Myocyte (in vitro differentiated cells): ENCODE measurements at regions not wholly inside any gene's neighbourhood (a gene's known extent, or its start where the extent isn't known, plus 50 kb on each side); places are given as distances from the start of the nearest gene placed in this dataset.
"Not testable (repeated sequence)": the region's sequence is repeated elsewhere in the genome, so short reads cannot be mapped to it uniquely, and the experiment has no call there.

Experiments
- DNase-seq: peaks from one replicate; pipeline ENCODE4 v3.0.0-alpha.2; 2012; ENCODE audit warnings: low read depth

DNA sequence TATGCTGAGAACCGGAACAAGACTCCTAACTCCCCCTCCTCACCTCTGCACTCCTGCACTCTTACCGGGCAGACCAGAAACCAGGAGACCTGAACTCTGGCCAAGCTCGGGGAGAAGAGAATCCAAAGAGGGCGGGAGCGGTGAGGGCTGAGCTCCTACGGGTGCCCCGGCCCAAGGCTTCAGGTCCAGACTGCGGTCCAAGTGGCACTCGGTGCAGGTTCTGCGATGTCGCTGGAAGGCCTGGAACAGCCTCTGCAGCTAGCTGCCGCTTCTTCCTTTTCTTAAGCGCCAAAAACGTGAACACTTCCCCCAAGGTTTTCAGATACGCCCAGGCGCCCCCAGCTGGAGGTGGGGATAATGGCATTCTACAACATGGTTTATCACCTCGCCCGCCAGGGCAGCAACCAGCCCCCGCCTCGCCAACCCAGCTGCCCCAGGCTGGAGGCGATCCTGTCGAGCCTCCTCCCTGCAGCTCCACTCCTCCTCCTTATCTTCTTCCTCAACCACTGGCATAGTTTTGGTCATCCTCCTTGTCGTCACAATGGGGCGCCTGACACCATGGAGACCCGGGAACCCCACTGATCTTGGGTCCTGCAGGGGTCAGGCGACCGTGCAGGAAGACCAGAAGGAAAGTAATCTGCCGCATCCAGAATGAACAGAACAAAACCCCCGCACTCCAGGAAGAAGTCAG, 1735.9 kb downstream of the TP53TG3F start:
- DNase-seq, result no peak

DNA sequence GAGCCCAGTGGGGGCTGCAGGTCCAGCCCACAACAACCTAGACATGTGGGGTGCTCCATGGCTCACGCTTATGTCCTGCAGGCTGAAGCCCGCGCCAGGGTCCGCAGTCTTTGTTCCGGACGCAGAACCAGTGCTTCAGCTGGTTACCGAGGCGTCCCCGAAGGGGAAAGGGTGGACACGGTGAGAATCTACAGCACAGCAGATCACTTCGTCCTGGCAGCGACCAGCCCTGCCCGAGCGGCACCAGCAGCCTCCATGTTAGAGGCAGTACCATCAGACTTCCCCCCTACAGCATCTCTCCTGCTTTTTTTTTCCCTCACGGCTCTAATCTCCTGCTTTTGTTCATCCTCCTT, 1736.4 kb downstream of the TP53TG3F start:
- DNase-seq, result no peak

DNA sequence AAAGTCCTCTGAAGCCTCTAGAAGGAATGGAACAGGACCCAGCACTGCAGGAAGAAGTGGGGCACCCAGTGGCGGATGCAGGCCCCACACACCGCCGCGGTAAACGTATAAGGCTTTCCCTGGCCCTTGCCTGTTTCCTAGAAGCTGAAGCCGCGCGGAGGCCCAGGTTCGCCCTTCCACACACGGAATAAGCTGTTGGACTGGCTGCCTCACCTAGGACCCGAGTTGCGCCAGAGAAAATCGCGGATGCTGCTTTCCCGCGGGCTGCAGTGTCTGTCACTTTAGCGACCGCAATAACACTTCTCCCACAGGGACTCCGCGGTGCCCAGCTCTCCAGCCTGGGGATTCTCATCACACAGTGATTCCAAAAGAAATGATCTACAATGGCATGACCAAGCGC, 1736.9 kb downstream of the TP53TG3F start:
- no peak for DNase-seq

DNA sequence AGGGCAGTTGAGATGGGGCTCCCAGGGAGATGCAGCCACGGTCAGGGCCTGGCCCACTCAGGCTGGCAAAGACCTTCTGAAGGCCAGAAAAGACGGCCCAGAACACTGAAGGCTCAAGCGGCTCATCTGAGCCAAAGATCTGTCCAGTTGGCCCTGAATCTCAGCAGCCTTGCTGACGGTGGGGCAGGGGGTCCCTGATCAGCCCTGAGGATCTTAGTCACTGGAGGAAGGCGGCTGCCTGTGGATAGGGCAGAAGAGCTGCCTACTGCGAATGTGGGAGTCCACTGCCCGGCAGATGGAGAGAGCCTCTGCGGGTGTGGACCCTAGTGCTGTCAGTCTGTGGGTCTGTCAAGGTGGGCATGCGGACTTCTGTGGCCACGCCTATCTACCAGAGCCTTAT, 1738.2 kb downstream of the TP53TG3F start:
- no peak for DNase-seq

DNA sequence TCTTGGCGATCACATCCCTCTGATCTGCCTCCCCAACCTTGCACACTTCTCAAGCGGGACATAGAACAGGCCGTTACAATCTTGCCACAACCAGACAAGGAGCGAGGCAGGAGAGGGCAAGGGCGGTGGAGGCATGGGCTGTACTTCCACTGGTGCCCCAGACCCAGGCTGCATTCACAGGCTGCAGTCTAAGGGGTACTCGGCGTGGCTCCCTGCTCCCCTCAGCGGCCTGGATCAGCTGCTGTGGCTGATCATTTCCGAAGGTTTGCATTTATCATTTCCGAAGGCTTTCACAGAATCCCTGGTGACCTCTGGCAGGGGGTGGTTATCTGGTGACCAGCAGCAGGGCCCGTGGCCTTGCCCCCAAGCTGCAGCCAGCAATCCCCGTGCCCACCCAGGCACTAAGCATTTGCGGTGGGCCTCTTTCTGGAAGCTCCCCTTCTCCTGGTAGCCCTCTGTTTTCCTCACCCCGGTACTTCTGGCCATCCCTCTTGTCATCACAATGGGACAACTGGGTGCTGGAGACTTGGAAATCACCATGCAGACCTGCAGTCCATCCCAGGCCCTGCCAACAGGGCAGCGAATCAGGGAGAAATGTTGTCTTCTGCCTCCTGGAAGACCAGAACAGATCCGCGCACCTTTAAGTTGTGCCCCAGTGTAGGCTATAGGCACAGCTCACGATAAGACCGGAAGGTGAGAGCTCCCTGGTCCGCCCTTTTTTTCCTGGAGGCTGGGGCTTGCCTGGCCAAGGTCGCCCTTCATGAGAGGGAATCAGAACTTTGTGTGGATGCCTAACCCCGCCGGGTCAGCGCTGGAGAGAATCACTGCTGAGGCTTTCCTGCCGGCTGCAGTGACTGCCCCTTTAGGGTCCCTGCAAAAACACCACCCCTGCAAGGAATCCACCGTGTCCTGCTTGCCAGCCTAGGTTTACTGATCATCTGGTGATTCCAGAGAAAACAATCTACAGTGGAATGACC, 1739.1 kb downstream of the TP53TG3F start:
- no peak for DNase-seq

DNA sequence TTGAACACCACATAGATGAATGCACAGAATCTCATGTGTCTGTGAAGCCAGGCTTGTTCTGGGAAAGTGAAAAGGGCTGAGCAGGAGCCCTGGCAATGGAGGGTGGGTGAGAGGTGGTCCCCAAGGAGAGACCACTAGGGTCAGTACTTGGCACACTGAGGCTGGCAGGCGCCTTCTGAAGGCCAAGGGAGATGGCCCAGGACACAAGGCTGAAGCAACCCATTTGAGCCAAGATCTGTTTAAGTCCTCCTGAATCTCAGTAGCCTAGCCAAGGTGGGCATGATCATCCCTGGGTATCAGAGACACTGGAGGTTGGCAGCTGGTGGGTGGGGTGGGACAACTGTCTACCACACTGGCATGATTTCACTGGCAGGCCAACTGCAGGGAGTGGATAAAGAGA, 1741.2 kb downstream of the TP53TG3F start:
- no peak for DNase-seq

DNA sequence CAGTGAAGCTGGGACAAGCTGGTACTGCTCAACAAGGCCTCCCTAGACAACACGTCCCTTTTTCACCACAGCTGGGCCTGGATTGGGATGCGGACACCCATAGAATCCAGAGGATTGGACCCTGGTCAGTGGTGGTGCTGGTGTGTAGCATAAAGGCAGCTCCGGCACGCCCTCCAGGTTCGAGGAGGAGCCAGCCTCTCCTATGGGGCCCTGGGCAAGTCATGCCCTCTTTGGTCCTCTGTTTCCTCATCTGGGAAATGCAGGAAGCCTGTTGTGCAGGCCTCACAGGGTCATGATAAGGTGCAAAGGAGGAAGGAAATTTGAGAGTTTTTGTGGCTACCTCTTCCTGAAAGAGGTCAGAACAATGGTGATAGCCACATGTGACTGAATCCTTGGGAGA, 1741.7 kb downstream of the TP53TG3F start:
- DNase-seq, result no peak

DNA sequence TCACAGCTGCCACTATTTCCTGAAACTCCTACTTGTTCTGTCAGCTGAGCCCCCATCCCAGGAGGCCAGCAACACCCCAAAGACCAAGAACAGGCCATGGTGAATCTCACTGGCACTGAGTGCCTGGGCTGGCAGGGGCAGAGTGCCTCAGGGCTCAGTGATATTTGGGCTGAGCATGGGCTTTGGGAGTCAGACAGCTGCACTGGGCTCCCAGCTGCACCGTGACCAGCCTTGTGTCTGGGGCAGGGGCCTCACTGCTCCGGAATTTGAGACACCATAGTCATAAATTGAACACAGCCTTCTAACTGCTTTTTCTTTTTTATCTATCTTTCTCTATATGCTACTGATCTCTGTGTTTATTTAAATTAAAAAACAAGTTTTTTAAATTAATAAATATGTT, 1744.2 kb downstream of the TP53TG3F start:
- DNase-seq, result no peak

DNA sequence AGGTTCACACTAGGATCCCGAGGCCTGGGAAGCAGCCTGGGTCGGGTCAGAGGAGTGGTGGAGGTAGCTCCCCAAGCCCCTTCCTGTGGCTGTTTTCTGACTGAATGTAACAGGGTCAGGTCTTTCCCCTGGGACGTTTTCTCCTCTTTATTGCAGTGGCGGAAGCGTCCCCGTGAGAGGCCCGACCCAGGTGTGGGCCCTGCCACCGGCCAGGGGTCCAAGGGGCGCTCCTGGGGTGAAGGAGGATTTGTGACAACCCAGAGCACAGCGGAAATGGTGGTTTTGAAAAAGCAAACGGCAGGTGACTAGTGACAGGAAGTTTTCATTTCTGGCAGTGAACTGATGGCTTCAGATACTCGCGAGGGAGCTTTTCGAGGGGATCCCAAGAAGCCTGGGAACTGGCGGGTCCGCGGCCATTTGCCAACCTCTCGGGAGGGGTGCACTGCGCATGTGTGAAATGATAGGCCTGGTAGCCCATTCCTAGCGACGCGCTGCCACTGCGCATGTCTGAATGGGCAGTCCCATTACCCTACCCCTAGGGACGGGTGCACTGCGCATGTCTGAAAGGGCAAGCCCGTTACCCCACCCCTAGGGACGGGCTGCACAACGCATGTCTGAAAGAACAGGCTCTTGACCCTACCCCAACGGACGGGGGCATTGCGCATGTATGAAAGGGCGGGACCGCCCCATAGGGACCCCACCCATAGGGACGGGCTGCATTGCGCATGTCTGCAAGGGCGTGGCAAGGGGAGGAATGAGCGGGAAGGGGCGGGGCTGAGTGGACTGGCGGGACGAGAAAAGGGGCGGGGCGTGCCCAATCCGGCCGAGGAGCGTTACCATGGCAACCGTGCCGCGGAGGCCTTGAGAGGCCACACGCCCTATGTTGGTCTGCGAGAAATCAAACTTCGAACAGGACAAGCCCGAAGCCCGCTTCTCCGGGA, 1747.9 kb downstream of the TP53TG3F start:
- no peak for DNase-seq

DNA sequence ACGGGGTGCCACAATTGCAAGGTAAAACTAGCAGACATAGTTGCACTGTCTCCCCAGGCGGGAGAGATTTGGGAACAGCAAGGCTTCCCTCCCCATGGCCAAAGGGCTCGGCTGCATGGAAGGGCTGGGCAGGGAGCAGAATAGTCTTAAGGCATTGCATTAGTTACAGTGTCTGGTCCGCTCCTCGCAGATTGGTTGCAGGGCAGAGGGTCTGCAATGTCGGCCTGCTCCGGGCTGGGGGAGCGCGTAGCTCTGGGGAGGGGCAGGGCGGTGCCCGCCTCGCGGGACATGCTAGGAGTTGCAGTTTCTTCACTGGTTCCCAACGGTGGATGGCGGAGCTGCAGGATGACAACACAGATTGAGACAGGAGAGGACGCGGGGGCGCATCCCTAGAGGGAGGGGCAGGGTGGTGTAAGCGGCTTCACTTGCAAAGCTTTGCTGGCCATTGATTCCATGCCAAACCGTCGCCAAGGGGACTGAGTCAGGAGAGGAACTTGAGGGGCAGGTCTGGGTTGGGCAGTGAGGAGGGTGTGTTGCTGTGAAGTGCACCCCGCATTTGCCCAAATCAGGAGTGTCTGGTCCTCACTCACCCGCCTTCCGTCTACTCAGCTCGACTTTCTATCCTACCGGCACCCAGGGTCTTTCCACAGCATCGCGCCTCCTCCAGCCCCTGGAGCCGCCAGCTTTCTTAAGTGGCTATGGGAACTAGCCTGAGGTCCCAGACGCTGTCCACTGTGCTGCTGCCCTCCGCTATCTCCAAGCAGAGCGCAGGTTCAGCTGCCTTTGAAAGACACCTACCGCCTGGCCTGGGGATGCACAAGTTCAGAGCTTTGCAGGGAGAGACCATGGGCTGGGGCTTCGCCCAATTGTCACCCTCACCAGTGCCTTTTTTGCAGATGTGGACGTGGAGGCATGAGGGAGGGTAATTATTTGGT, 1748.9 kb downstream of the TP53TG3F start:
- no peak for DNase-seq

DNA sequence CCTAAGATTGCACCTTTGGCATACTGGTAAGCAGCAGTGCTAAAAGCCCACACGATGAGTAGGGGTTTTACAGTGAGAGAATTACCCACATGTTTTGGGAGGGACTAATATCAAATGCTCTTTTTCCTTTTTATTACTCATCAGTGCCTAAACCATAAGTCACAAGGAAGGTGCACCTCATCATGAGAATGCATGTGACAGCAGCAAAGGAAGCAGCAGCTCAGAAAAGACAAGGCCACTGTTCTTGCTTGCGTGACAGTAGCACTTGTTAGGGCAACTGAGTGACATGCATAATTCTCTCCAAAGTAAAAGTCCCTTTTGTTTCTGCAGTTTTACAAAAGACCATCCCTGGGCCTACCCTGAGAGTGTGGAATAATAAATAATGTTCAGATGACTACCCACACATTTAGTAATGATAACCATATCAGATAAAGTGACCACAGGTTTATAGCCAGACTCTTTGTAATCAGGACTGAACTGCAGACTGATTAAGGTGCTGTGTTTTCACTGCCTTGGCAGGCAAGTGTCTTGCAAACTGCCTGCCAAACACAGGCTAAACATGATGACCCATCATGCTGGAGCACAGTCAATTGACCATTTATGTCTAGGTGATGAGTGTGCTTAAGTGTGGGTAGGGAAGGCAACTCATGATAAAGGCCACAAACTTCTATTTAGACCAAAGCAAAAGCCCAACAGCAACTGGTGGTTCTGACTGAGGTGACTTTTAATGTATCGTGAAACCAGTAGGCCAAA, 1751.4 kb downstream of the TP53TG3F start:
- DNase-seq, result no peak

DNA sequence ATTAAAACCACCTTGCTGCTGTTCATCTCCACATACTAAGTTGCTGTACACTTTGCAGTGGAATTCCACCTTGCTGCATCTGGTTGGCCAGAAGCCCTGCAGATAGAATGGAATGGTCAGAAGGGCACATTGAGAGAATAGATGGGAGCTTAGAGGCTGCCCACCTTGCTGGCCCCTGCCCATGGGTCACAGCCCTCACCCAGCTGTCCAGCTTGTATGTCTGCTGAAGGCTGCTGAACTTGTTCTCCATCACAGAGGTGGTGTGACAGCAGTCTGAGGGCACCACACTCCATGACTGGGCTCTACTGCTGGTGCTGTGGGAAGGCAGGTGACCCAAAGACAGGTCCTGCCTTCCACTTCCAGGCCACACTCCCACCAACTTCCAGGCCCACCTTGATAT, 1755.4 kb downstream of the TP53TG3F start:
- no peak for DNase-seq

DNA sequence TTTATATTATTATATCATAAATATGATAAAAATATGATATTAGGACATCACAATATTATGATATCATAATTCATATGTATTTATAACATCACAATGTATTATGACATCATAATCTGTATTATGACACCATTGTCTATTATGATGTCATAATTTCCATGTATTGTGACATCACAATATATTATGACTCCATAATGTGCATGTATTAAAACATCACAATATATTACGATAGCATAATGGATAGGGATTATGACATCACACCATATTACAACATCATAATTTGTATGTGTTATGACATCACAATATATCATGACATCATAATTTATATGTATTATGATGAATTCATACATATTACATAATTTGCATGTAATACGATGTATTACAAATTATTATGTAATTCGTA, 1755.9 kb downstream of the TP53TG3F start:
- DNase-seq, result no peak

DNA sequence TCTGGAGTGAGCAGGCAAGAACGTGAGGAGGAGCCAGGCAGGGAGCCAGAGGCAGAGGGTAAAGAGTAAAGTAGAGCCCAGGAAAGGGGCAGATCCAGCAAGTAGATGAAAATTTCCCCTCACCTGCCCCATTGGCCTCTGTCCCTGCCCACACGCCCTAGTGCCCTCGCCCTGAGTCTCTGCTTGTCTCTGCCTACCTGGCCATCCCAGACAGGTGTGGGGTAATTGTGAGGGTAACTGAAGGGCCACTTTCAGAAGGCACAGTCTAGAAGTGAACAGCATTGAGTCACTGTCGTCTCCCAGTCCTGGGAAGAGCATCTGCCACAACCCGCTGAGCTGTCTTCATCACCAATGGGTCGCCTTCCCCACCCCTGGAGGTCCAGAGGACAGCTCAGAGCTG, 1756.8 kb downstream of the TP53TG3F start:
- DNase-seq, result not testable (repeated sequence)

DNA sequence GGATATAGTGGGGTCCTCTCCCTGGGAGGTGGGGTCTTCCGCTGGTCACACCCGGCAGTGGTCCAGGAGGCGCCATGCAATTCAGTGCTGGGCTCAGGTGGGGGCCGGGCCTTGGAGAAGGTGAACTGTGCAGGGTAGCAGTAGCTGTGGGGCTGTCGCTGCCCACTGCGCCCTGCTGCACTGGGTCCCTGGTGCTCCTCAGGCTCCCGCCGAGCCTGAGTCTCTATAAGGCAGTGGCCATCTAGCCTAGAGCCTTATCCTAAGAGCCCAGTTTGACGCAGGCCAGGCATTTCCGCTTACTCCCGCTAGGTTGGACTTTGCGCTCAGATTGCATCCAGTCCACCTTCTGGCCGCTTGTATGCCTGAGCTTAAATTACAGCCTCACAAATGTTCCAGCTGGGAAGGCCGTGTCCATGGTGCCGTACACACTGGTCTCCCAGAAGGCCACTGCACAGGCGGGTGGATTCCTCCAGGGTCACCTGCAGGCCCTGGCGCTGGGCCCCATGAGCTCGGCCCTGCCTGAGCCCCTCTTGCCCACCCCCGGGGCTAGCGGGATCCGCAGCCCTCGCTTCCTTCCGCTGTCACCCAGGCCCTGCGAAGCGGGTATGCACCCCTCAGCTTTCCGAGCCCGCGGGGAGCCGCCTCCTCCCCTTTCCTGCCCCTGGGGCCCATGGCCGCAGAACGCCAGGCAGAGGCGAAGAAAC, 1762.2 kb downstream of the TP53TG3F start:
- no peak for DNase-seq

DNA sequence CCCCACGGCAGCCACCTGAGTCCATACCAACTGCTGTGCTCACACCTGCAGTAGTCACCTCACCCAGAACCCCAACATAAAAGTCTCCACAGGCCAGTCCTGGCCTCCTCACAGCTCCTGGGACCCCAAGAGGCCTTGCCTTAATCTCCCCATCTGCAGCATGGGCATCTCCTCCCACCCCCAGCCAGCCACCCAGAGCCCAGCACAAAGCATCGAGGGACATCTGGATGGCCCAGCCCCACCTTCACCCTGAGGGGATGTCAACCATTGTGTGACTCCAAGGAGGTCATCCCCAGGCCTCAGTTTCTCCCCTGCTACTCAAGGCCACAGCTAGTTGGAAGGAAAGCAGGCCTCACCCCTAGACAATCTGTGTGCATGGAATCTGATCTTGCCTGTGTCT, 1775.3 kb downstream of the TP53TG3F start:
- DNase-seq, result no peak

DNA sequence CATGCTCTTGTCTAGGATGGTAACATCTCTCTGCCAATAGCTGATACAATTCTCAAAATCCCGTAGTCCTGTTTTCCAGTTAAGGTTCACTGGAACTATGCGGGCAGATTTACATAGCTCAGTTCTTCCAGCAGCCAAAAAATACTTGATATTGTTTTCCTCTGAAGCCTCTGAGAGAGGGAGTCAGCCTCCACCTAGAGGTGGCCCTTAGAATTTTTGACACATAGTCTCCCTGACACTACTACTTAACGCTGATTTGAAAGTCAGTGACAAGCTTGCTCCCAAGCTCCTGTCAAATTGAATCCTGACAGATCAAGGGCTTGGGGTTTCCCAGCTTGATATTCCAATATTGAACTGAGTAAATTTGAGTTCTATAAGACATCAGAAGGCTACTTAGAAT, 1780.1 kb downstream of the TP53TG3F start:
- DNase-seq, result no peak

DNA sequence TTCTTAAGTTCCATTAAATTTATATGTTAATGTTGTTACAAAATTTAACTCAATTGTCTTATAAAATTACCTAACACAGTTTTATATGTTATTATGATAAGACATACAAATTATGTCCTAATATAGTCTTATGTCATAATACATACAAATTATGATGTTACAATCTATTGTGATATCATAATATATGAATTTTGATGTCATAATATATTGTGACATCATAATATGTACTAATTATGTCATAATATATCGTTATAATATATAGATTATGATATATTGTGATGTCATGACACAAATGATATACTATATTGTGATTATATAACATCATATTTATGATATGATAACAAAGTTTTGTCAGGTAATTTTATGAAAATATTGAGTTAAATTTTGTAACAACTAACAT, 1789.6 kb downstream of the TP53TG3F start:
- DNase-seq, result no peak

DNA sequence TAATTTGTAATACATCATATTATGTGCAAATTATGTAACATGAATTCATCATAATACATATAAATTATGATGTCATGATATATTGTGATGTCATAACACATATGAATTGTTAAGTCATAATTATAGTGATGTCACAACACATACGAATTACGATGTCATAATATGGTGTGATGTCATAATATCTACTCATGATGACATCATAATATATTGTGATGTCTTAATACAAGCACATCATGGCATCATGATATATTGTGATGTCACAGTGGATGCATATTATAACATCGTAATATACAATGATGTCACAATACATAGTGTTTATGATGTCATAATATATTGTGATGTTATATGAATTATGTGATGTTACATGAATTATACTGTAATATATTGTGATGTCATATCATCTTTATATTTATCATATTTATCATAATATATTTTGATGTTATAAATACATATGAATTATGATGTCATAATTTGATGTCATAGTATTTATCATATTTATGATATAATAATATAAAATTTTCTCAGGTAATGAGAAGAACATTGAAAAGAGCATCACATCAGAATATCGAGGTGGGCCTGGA, 1793.0 kb downstream of the TP53TG3F start:
- no peak for DNase-seq
